Loucy (cell line): ENCODE measurements at regions not wholly inside any gene's neighbourhood (a gene's known extent, or its start where the extent isn't known, plus 50 kb on each side); places are given as distances from the start of the nearest gene placed in this dataset.

ENCODE experiments used
- H2AFZ ChIP-seq: fragments of 200-600 bp; sonication (generic); 2 replicates; pipeline ENCODE4 v1.6.0; 2016; ENCODE audit warnings: antibody characterized with exemption, mild to moderate bottlenecking, low read length, moderate library complexity
- H3F3A ChIP-seq: fragments of 200-600 bp; 2 replicates; pipeline ENCODE4 v1.6.0; 2016; ENCODE audit warnings: antibody characterized with exemption, low read depth, mild to moderate bottlenecking
- H3K27me3 ChIP-seq: fragments of 200-600 bp; sonication (generic); 2 replicates; pipeline ENCODE4 v1.6.1; 2014; ENCODE audit warnings: low read length, mild to moderate bottlenecking; ENCODE audit not compliant: insufficient read depth, poor library complexity, severe bottlenecking
- H3K36me3 ChIP-seq: fragments of 200-600 bp; sonication (generic); 2 replicates; pipeline ENCODE4 v1.6.1; 2016; ENCODE audit warnings: low read length; ENCODE audit not compliant: insufficient read depth
- H3K4me1 ChIP-seq: fragments of 200-600 bp; sonication (generic); 2 replicates; pipeline ENCODE4 v1.5.1; 2014; ENCODE audit warnings: low read length, mild to moderate bottlenecking; ENCODE audit not compliant: insufficient read depth, poor library complexity, severe bottlenecking
- H3K4me2 ChIP-seq: fragments of 200-600 bp; sonication (generic); 2 replicates; pipeline ENCODE4 v1.6.0; 2014; ENCODE audit warnings: antibody characterized with exemption, low read length, low read depth, mild to moderate bottlenecking; ENCODE audit not compliant: poor library complexity, severe bottlenecking
- H3K4me3 ChIP-seq: fragments of 200-600 bp; sonication (generic); 2 replicates; pipeline ENCODE4 v1.5.1; 2014; ENCODE audit warnings: low read length, mild to moderate bottlenecking, mixed read lengths; ENCODE audit not compliant: poor library complexity, severe bottlenecking
- H3K79me2 ChIP-seq: fragments of 200-600 bp; sonication (generic); 2 replicates; pipeline ENCODE4 v1.6.1; 2014; ENCODE audit warnings: low read length; ENCODE audit not compliant: insufficient read depth
- H3K9ac ChIP-seq: fragments of 200-600 bp; sonication (generic); 2 replicates; pipeline ENCODE4 v1.6.0; 2014; ENCODE audit warnings: mild to moderate bottlenecking, low read depth, low read length, moderate library complexity; ENCODE audit not compliant: poor library complexity, severe bottlenecking
- H3K9me2 ChIP-seq: fragments of 200-600 bp; sonication (generic); replicated peaks from 2 replicates; pipeline ENCODE4 v1.6.1; 2016; ENCODE audit warnings: low read depth, low read length, mixed read lengths
- H3K9me3 ChIP-seq: fragments of 200-600 bp; sonication (generic); 2 replicates; pipeline ENCODE4 v1.6.1; 2014; ENCODE audit warnings: mild to moderate bottlenecking, antibody characterized with exemption, low read length, low read depth; ENCODE audit not compliant: insufficient read depth
- H4K20me1 ChIP-seq: fragments of 200-600 bp; sonication (generic); 2 replicates; pipeline ENCODE4 v1.6.0; 2014; ENCODE audit warnings: antibody characterized with exemption, low read length, mild to moderate bottlenecking; ENCODE audit not compliant: insufficient read depth, poor library complexity, severe bottlenecking
- EZH2phosphoT487 ChIP-seq: fragments of 200-600 bp; IDR thresholded peaks from 2 replicates; pipeline ENCODE4 v1.6.1; 2018; ENCODE audit warnings: antibody characterized with exemption, mild to moderate bottlenecking, moderate library complexity, borderline replicate concordance
- TF ChIP-seq, protein P1 (sequence below): fragments of 200-600 bp; sonication (generic); conservative IDR thresholded peaks from 2 replicates; pipeline ENCODE4 v1.5.1; 2014; ENCODE audit warnings: mild to moderate bottlenecking, antibody characterized with exemption, low read length

- Histone ChIP-seq H3K36me3 (no peaks in the 10 kb centered on the region), H4K20me1 (no peaks in the 10 kb centered on the region), H3K27me3 (no peaks in the 10 kb centered on the region), H3K9me2 (no peaks in the 10 kb centered on the region), H3K79me2 (no peaks in the 10 kb centered on the region), H2AFZ (no peak overlapping the region), H3K4me1 (peaks cover 12% of the 10 kb centered on the region), H3K4me3 (no peak overlapping the region), H3K9me3 (no peaks in the 10 kb centered on the region), H3F3A (no peaks in the 10 kb centered on the region), H3K4me2 (no peak overlapping the region), H3K9ac (no peak overlapping the region)
- TF ChIP-seq, protein P1, sequence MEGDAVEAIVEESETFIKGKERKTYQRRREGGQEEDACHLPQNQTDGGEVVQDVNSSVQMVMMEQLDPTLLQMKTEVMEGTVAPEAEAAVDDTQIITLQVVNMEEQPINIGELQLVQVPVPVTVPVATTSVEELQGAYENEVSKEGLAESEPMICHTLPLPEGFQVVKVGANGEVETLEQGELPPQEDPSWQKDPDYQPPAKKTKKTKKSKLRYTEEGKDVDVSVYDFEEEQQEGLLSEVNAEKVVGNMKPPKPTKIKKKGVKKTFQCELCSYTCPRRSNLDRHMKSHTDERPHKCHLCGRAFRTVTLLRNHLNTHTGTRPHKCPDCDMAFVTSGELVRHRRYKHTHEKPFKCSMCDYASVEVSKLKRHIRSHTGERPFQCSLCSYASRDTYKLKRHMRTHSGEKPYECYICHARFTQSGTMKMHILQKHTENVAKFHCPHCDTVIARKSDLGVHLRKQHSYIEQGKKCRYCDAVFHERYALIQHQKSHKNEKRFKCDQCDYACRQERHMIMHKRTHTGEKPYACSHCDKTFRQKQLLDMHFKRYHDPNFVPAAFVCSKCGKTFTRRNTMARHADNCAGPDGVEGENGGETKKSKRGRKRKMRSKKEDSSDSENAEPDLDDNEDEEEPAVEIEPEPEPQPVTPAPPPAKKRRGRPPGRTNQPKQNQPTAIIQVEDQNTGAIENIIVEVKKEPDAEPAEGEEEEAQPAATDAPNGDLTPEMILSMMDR, result no peak
- no peak for TF ChIP-seq EZH2phosphoT487
Measured at GRCh38 chr10:88083597-88083989, 220.2 kb downstream of the PTEN start.

- H3F3A ChIP-seq, result no peaks in the 10 kb centered on the region
- no peak overlapping the region for H3K4me3 ChIP-seq
- H3K9me2 ChIP-seq, result no peaks in the 10 kb centered on the region
- H4K20me1 ChIP-seq, result no peaks in the 10 kb centered on the region
- no peaks in the 10 kb centered on the region for H3K27me3 ChIP-seq
- no peaks in the 10 kb centered on the region for H3K36me3 ChIP-seq
- no peaks in the 10 kb centered on the region for H3K79me2 ChIP-seq
- no peak overlapping the region for H3K4me2 ChIP-seq
- H3K4me1 ChIP-seq, result peaks cover 19% of the 10 kb centered on the region
- H3K9me3 ChIP-seq, result no peaks in the 10 kb centered on the region
- H3K9ac ChIP-seq, result no peak overlapping the region
- no peak for TF ChIP-seq EZH2phosphoT487
- TF ChIP-seq, protein P1, result no peak
- no peak overlapping the region for H2AFZ ChIP-seq
Measured at GRCh38 chr10:88086187-88086960, 222.9 kb downstream of the PTEN start.

DNA sequence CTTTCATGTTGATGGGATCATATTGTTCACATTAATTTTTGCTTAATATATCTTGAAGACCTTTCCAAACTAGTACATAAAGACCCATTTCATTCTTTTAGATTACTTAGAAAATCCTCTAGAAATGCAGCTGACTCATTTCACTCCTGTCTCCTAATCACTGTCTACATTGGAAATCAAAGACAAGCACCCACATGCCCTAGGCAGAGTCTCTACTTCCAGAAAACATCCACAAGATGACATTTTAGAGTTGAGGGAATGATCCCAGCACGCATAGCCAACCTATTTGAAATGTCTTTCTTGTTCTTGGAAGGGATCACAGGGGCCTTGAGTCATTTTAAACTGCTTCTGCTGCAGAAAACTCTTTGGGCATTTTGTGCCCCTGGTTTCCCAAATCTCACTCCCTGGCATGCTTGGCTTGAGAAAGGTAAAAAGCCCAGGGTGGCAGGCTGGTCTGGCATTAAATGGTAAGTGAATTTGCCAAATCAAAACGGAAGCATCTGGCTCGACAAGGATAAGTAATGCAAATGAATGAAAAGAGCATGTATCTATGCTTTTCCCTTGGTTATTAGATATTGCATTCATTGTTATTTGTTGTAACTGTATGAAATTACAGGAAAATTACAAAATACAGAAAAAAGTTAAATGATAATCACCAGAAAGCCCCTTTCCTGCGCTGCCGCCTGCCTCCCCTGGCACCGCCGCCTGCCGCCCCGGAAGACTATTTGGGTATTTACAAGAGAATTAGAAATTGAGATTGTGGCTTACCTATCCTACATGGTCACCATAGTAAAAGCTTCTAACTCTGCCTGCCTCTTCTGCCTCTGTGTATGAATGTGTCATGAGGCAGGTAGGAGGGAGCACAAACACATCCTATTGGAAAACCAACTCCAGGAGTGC lies 225.3 kb downstream of the PTEN start:
- H3K4me1 ChIP-seq, result peaks cover 33% of the 10 kb centered on the region
- TF ChIP-seq EZH2phosphoT487, result no peak
- TF ChIP-seq, protein P1, result no peak
- H3K4me2 ChIP-seq, result no peak overlapping the region
- H3K79me2 ChIP-seq, result no peaks in the 10 kb centered on the region
- H3K4me3 ChIP-seq, result no peak overlapping the region
- H3K27me3 ChIP-seq, result no peaks in the 10 kb centered on the region
- H3F3A ChIP-seq, result no peaks in the 10 kb centered on the region
- H3K9me3 ChIP-seq, result no peaks in the 10 kb centered on the region
- H4K20me1 ChIP-seq, result no peaks in the 10 kb centered on the region
- no peaks in the 10 kb centered on the region for H3K36me3 ChIP-seq
- no peaks in the 10 kb centered on the region for H3K9me2 ChIP-seq
- H3K9ac ChIP-seq, result no peak overlapping the region
- H2AFZ ChIP-seq, result no peak overlapping the region
